C4-2B (cell line): ENCODE measurements at regions not wholly inside any gene's neighbourhood (a gene's known extent, or its start where the extent isn't known, plus 50 kb on each side); places are given as distances from the start of the nearest gene placed in this dataset.

Source experiments
- ZFX ChIP-seq: fragments of 450-650 bp; IDR thresholded peaks from 2 replicates; pipeline ENCODE4 v1.6.1; 2017
- TF ChIP-seq, protein P1 (sequence below): fragments of 450-650 bp; conservative IDR thresholded peaks from 2 replicates; pipeline ENCODE4 v1.5.1; 2017; ENCODE audit warnings: mild to moderate bottlenecking

DNA sequence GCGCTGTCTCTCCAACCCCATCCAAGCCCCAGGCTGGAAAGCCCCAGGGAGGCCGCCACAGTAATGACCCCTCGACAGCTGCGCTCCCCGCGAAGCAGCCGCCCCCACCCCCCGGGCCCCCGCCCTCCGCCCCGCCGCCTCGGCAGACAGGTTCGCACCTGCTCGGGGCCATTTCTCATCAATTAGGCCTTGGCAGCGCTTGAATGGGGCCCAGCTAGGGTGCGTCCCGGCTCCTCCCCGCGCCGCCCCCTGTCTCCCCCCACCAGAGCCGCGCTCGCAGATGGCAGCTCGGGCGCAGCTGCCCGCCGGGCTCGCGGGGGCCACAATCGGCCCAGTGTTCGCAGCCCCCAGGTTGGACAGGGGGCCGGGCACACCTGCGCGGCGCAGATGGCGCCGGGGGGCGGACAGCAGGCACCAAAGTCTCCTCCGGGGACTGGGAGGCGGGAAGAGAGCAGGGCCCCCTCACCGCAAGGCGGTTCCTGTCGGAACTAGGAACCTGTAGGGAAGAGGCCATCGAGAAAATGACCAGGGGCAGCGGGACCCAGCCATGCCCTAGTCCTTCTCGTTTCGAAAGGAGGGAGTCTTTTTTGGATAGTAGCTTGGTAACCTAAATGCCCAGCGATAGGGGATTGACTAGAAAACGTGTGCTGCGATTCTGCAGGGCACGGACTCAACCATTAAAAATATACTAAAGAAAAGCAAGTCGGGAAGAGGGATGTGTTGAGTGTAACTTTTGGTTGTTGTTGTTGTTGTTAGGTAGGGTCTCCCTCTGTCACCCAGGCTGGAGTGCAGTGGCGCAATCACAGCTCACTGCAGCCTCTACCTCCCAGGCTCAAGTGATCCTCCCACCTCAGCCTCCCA lies 83.2 kb upstream of the EYA2 start:
- TF ChIP-seq, protein P1, sequence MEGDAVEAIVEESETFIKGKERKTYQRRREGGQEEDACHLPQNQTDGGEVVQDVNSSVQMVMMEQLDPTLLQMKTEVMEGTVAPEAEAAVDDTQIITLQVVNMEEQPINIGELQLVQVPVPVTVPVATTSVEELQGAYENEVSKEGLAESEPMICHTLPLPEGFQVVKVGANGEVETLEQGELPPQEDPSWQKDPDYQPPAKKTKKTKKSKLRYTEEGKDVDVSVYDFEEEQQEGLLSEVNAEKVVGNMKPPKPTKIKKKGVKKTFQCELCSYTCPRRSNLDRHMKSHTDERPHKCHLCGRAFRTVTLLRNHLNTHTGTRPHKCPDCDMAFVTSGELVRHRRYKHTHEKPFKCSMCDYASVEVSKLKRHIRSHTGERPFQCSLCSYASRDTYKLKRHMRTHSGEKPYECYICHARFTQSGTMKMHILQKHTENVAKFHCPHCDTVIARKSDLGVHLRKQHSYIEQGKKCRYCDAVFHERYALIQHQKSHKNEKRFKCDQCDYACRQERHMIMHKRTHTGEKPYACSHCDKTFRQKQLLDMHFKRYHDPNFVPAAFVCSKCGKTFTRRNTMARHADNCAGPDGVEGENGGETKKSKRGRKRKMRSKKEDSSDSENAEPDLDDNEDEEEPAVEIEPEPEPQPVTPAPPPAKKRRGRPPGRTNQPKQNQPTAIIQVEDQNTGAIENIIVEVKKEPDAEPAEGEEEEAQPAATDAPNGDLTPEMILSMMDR: no peak
- no peak for TF ChIP-seq ZFX
